Type B pancreatic cell (in vitro differentiated cells): ENCODE measurements at regions not wholly inside any gene's neighbourhood (a gene's known extent, or its start where the extent isn't known, plus 50 kb on each side); places are given as distances from the start of the nearest gene placed in this dataset.

Experiments
- DNase-seq: peaks from one replicate; pipeline ENCODE4 v3.0.0; 2021; ENCODE audit warnings: mixed read lengths; ENCODE audit not compliant: unreplicated experiment; ENCODE audit errors: extremely low spot score
- H3K27ac Mint-ChIP-seq: 2 replicates; pipeline ENCODE4 v1.8.0; 2021; ENCODE audit warnings: mild to moderate bottlenecking, mixed read lengths
- H3K27me3 Mint-ChIP-seq: 2 replicates; pipeline ENCODE4 v1.8.0; 2021; ENCODE audit warnings: mixed read lengths
- H3K36me3 Mint-ChIP-seq: 2 replicates; pipeline ENCODE4 v1.8.0; 2021; ENCODE audit warnings: mixed read lengths
- H3K4me1 Mint-ChIP-seq: one replicate; pipeline ENCODE4 v1.8.0; 2021; ENCODE audit warnings: mixed read lengths; ENCODE audit not compliant: unreplicated experiment
- H3K4me3 Mint-ChIP-seq: 2 replicates; pipeline ENCODE4 v1.8.0; 2021; ENCODE audit warnings: mild to moderate bottlenecking, mixed read lengths
- H3K9me3 Mint-ChIP-seq: 2 replicates; pipeline ENCODE4 v1.8.0; 2021; ENCODE audit warnings: mixed read lengths
- TF ChIP-seq, protein P1 (sequence below): fragments of 200-600 bp; sonication (generic); conservative IDR thresholded peaks from 2 replicates; pipeline ENCODE4 v1.5.0; 2021; ENCODE audit warnings: antibody characterized with exemption, mild to moderate bottlenecking

DNA sequence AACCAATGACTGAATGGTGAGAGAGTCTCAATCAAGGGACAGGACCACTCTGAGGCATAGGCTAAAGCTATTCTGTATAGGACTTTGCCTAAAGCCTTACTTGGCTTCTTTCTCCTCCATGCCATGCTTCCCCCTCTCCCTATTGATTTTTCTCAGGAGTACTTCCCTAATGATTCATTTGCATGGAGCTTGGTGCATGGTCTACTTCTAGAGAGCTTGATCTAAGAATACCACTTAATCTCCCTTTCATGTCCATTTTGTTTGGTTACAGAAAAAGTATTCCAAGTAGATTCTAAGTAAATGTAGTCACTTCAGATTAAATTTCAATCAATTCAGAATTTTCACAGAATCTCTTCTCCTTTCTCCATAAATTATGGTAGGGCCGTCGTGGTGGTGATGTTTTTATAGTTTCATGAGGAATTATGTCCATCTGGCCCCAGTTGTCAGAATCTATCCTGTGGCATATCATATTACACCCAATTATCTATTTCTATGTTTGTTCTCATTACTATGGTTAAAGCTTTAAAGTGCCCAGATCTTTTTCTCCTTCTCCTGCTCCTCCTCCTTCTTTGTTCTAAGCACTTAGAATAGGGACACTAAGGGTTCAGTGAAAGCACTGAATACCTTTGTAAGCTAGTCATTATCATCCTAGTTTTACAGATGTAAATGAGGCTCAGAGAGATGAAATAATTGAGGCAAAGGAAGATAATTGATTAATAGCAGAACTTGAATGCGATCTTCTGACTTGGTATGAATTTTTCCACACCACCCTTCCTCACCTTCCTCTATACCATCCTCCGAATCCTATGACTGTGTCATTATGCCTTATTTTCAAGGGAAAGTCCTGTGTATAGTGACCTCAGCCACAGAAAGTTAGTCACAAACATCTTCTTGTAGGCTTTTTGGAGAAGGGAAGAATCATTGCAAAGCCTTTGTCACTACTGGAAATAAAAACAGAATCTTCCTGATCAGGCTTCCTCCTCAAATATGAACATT lies 85.6 kb upstream of the ZRANB2 start:
- no peak for DNase-seq
- no peaks in the 10 kb centered on the region for H3K9me3 Mint-ChIP-seq
- no peaks in the 10 kb centered on the region for H3K36me3 Mint-ChIP-seq
- TF ChIP-seq, protein P1, sequence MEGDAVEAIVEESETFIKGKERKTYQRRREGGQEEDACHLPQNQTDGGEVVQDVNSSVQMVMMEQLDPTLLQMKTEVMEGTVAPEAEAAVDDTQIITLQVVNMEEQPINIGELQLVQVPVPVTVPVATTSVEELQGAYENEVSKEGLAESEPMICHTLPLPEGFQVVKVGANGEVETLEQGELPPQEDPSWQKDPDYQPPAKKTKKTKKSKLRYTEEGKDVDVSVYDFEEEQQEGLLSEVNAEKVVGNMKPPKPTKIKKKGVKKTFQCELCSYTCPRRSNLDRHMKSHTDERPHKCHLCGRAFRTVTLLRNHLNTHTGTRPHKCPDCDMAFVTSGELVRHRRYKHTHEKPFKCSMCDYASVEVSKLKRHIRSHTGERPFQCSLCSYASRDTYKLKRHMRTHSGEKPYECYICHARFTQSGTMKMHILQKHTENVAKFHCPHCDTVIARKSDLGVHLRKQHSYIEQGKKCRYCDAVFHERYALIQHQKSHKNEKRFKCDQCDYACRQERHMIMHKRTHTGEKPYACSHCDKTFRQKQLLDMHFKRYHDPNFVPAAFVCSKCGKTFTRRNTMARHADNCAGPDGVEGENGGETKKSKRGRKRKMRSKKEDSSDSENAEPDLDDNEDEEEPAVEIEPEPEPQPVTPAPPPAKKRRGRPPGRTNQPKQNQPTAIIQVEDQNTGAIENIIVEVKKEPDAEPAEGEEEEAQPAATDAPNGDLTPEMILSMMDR = no peak
- no peak overlapping the region for H3K4me3 Mint-ChIP-seq
- no peak overlapping the region for H3K27ac Mint-ChIP-seq
- no peaks in the 10 kb centered on the region for H3K27me3 Mint-ChIP-seq
- H3K4me1 Mint-ChIP-seq = no peaks in the 10 kb centered on the region

DNA sequence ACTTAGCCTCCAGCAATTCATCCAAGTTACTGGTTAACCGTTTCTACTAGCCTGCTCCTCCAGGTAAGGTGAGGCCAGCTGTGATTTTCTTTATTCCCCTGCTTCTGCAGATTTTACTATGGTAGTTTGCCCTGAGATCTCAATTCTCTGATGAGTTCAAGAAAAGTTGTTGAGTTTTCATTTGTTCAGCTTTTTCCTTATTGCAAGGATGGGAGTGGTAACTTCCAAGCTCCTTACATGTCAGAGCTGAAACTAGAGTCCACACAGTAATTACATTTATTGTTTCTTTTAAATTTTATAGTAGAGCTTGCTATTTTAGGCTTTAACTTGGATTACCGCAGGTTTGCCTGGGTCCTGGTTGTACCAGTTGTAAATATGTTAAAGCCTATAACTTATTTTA lies 76.9 kb upstream of the ZRANB2 start:
- Mint-ChIP-seq H3K4me3 (no peak overlapping the region), H3K36me3 (no peaks in the 10 kb centered on the region), H3K27ac (no peak overlapping the region), H3K4me1 (peaks cover 4% of the 10 kb centered on the region), H3K9me3 (no peaks in the 10 kb centered on the region), H3K27me3 (no peaks in the 10 kb centered on the region)
- TF ChIP-seq, protein P1 = no peak
- DNase-seq = no peak

DNA sequence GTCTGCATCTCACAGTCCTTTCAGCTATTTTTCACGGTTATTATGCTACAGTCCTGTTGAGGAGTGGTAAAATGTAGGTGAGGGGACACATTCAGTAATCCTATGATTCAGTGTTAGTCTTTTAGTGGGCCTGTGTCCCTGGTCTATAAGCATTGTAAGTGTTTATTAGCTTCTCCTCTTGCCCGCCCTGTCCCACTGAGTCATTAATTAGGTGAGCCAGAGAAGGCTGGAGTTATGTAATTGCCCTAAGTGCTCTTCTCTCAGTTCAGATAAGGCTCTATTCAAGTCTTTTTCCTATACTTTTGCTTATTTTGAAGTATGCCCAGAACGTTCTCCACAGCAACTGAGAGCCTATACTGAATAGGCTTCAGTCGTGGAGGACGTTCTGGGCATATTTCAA lies 76.3 kb upstream of the ZRANB2 start:
- TF ChIP-seq, protein P1 = no peak
- Mint-ChIP-seq H3K9me3 (no peaks in the 10 kb centered on the region), H3K27me3 (no peaks in the 10 kb centered on the region), H3K36me3 (no peaks in the 10 kb centered on the region), H3K4me3 (no peak overlapping the region), H3K4me1 (peaks cover 4% of the 10 kb centered on the region), H3K27ac (no peak overlapping the region)
- no peak for DNase-seq

DNA sequence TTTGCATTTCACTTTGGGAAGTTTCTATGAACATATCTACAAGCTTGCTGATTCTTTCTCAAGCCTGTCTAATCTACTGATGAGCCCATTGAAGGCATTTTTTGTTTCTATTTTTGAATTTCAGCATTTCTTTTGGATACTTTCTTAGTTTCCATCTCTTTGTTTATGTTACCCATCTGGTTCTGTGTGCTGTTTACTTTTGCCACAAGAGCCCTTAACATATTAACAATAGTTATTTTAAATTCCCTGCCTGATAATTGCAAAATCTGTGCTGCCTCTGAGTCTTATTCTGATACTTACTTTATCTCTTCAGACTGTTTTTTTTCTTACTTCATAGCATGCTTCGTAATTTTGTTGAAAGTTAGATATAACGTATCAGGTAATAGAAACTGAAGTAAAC lies 75.8 kb upstream of the ZRANB2 start:
- no peaks in the 10 kb centered on the region for H3K9me3 Mint-ChIP-seq

DNA sequence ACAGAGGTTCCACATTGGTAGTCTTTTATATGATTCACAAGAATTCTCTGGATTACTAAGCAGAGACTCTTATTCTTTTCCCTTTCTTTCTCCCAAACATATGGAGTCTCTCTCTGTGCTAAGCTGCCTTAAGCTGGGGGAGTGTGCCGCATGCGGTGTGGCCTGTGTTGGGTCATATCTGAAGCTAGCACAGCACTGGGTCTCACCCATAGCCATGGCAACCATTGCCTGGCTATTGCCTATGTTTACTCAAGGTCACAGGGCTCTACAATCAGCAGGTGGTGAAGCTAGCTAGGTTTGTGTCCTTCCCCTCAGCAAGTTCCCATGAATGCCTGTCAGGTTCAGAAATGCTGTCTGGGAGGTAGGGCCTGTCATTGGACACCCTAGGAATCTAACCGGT lies 73.6 kb upstream of the ZRANB2 start:
- no peak overlapping the region for H3K4me3 Mint-ChIP-seq
- H3K27me3 Mint-ChIP-seq = no peaks in the 10 kb centered on the region
- H3K4me1 Mint-ChIP-seq = peaks cover 4% of the 10 kb centered on the region
- DNase-seq = no peak
- H3K36me3 Mint-ChIP-seq = no peaks in the 10 kb centered on the region
- no peaks in the 10 kb centered on the region for H3K9me3 Mint-ChIP-seq
- no peak overlapping the region for H3K27ac Mint-ChIP-seq
- TF ChIP-seq, protein P1 = no peak

More for the DNA sequence above, 75.8 kb upstream of the ZRANB2 start:
- Mint-ChIP-seq H3K27ac (no peak overlapping the region), H3K4me3 (no peak overlapping the region), H3K27me3 (no peaks in the 10 kb centered on the region), H3K36me3 (no peaks in the 10 kb centered on the region), H3K4me1 (peaks cover 4% of the 10 kb centered on the region)
- TF ChIP-seq, protein P1 = no peak
- DNase-seq = no peak
